Type B pancreatic cell (in vitro differentiated cells): ENCODE measurements at regions not wholly inside any gene's neighbourhood (a gene's known extent, or its start where the extent isn't known, plus 50 kb on each side); places are given as distances from the start of the nearest gene placed in this dataset.

Experiments
- DNase-seq: peaks from one replicate; pipeline ENCODE4 v3.0.0; 2021; ENCODE audit warnings: mixed read lengths; ENCODE audit not compliant: unreplicated experiment; ENCODE audit errors: extremely low spot score
- H3K27ac Mint-ChIP-seq: 2 replicates; pipeline ENCODE4 v1.8.0; 2021; ENCODE audit warnings: mild to moderate bottlenecking, mixed read lengths
- H3K27me3 Mint-ChIP-seq: 2 replicates; pipeline ENCODE4 v1.8.0; 2021; ENCODE audit warnings: mixed read lengths
- H3K36me3 Mint-ChIP-seq: 2 replicates; pipeline ENCODE4 v1.8.0; 2021; ENCODE audit warnings: mixed read lengths
- H3K4me1 Mint-ChIP-seq: one replicate; pipeline ENCODE4 v1.8.0; 2021; ENCODE audit warnings: mixed read lengths; ENCODE audit not compliant: unreplicated experiment
- H3K4me3 Mint-ChIP-seq: 2 replicates; pipeline ENCODE4 v1.8.0; 2021; ENCODE audit warnings: mild to moderate bottlenecking, mixed read lengths
- H3K9me3 Mint-ChIP-seq: 2 replicates; pipeline ENCODE4 v1.8.0; 2021; ENCODE audit warnings: mixed read lengths
- CTCF ChIP-seq: fragments of 200-600 bp; sonication (generic); conservative IDR thresholded peaks from 2 replicates; pipeline ENCODE4 v1.5.0; 2021; ENCODE audit warnings: antibody characterized with exemption, mild to moderate bottlenecking

- no peaks in the 10 kb centered on the region for H3K36me3 Mint-ChIP-seq
- no peak for TF ChIP-seq CTCF
- peaks cover 3% of the 10 kb centered on the region for H3K4me1 Mint-ChIP-seq
- H3K4me3 Mint-ChIP-seq: no peak overlapping the region
- no peak overlapping the region for H3K27ac Mint-ChIP-seq
- H3K27me3 Mint-ChIP-seq: no peaks in the 10 kb centered on the region
- H3K9me3 Mint-ChIP-seq: no peaks in the 10 kb centered on the region
- no peak for DNase-seq
Observed at GRCh38 chr3:24608701-24609390, 114.2 kb upstream of the THRB start.

DNA sequence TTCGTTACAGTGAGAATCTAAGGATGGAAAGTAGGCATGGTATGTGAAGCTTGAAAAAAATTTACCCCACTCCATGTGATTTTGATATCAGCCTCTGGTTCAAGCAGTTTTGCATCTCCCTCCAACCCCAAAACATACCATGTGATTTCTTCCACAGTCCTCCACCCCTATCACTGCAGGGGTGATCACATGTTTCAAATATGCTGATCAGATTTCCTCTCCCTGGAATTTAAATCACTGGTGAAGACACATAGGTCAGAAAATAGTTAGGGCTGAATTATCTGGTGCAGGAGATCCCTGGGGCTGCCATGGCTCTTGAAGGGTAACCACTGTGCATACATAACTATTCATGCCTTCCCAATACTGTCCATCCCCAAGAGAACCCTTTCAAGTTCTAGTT is 119.7 kb upstream of the THRB start:
- Mint-ChIP-seq H3K27ac (no peak overlapping the region), H3K27me3 (peaks cover 3% of the 10 kb centered on the region), H3K9me3 (no peaks in the 10 kb centered on the region), H3K4me3 (no peak overlapping the region), H3K36me3 (no peaks in the 10 kb centered on the region), H3K4me1 (no peaks in the 10 kb centered on the region)
- DNase-seq: no peak
- TF ChIP-seq CTCF: no peak

DNA sequence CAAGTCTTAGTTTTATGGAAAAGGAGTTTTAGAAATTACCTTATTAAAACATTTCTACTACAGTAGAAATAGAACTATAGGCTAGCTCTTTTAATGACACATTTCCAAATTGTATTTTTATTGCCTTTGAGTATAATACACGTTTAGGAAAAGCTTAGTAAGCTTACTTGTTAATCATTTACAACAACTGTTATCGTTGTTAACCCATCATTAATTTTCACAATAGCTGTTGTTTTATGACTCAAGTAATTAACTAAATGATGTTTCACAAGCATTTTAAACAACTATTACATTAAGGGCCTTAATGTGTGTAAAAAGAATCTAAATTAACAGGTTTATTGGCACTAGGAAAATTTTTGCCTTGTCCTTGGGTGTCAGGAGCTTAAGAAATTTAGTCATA is 120.5 kb upstream of the THRB start:
- no peak for DNase-seq
- no peaks in the 10 kb centered on the region for H3K36me3 Mint-ChIP-seq
- no peak for TF ChIP-seq CTCF
- H3K9me3 Mint-ChIP-seq: no peaks in the 10 kb centered on the region
- no peak overlapping the region for H3K4me3 Mint-ChIP-seq
- H3K4me1 Mint-ChIP-seq: no peaks in the 10 kb centered on the region
- peaks cover 3% of the 10 kb centered on the region for H3K27me3 Mint-ChIP-seq
- no peak overlapping the region for H3K27ac Mint-ChIP-seq

DNA sequence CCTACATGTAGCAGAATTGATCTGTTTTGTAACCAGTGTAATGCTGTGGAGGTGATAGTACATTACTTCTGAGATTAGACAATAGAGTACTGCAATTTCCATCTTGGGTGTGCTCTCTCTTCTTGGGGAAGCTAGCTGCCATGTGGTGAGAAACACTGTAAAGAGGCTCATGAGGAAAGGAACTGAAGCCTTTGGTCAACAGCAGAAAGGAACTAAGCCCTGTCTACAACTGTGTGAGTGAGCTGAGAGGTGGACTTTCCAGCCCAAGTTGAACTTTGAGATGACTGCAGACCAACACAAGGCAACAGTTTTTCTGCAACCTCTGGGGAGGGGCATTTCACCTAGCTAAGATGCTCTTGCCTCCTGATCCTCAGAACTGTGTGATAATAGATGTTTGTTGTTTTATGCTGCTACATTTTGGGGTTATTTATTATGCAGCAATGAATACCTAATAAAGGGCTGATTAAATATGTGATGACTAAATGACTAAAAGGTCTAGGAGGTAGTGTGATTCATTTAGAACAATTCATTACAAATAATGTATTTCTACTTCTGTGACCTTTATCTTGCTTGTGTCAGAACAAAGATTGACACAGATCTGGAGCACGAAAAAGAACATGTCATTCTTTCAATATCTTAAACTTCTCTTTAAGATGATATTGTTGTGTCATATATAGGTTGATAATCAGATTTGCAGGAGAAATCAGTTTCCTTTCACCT is 121.6 kb upstream of the THRB start:
- Mint-ChIP-seq H3K9me3 (no peaks in the 10 kb centered on the region), H3K36me3 (no peaks in the 10 kb centered on the region), H3K4me3 (no peak overlapping the region), H3K4me1 (no peaks in the 10 kb centered on the region), H3K27ac (no peak overlapping the region), H3K27me3 (peaks cover 3% of the 10 kb centered on the region)
- DNase-seq: no peak
- no peak for TF ChIP-seq CTCF

GRCh38 chr3:24622138-24622537 is 127.5 kb upstream of the THRB start:
- no peak for TF ChIP-seq CTCF
- Mint-ChIP-seq H3K4me3 (no peak overlapping the region), H3K4me1 (no peaks in the 10 kb centered on the region), H3K27ac (no peak overlapping the region), H3K9me3 (peaks cover 11% of the 10 kb centered on the region), H3K36me3 (no peaks in the 10 kb centered on the region), H3K27me3 (no peaks in the 10 kb centered on the region)
- no peak for DNase-seq
